GM23248 (cell line): ENCODE measurements at regions not wholly inside any gene's neighbourhood (a gene's known extent, or its start where the extent isn't known, plus 50 kb on each side); places are given as distances from the start of the nearest gene placed in this dataset.

Source experiments
- EZH2 ChIP-seq: fragments of 200-600 bp; sonication (generic); IDR thresholded peaks from 2 replicates; pipeline ENCODE4 v1.6.1; 2018; ENCODE audit warnings: antibody characterized with exemption, mild to moderate bottlenecking; ENCODE audit not compliant: insufficient read depth, poor library complexity, severe bottlenecking
- EZH2phosphoT487 ChIP-seq: fragments of 200-600 bp; sonication (generic); IDR thresholded peaks from 2 replicates; pipeline ENCODE4 v1.6.1; 2018; ENCODE audit warnings: antibody characterized with exemption, moderate library complexity, mild to moderate bottlenecking, low read depth; ENCODE audit not compliant: insufficient read depth

- TF ChIP-seq EZH2 (no peak), EZH2phosphoT487 (no peak)
These were observed 484.8 kb downstream of the MBD2 start for GRCh38 chr18:53739700-53740099.
